ENCODE measurements at regions not wholly inside any gene's neighbourhood (a gene's known extent, or its start where the extent isn't known, plus 50 kb on each side); places are given as distances from the start of the nearest gene placed in this dataset.
"Not testable (repeated sequence)": the region's sequence is repeated elsewhere in the genome, so short reads cannot be mapped to it uniquely, and the experiment has no call there.

DNA sequence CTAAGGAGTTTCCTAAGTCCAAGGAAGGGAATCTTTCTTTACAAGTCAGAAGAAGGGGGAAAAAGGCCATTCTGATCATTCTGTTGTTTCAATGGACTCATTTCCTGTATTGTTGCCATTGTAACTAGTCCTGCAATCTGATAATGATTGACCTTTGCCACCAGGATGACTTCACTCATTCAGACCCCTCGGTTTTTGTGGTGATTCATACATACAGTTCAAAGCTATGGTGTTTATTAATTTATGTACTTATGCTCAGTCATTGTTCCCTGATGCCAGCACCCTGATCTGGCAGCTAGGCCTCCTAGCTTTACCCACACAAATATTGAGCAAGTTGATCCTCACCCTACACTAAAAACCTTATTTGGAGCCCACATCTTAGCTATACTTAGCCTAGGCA, 57.6 kb upstream of the ZNF519 start:
- DNase-seq: no peak

GRCh38 chr18:14188751-14189406, 56.6 kb upstream of the ZNF519 start:
- DNase-seq: not testable (repeated sequence)
